Left lung (tissue), 4 donors: ENCODE measurements at regions not wholly inside any gene's neighbourhood (a gene's known extent, or its start where the extent isn't known, plus 50 kb on each side); places are given as distances from the start of the nearest gene placed in this dataset.

ENCODE experiments used
- ATAC-seq: fragments of 200-7000 bp; cut with Tn5 transposase; one replicate; pipeline ENCODE4 v1.9.1; 2020; ENCODE audit warnings: moderate library complexity
- DNase-seq, 4 donors: peaks; one replicate each; pipeline ENCODE4 v3.0.0-alpha.2; 2013 to 2020
- H3K27ac ChIP-seq, 2 donors: fragments of 200-600 bp; sonication (generic) in 1 of 2; one replicate each; pipeline versions ENCODE4 v1.5.0 to v1.8.0; 2020 to 2021
- H3K27me3 ChIP-seq, 2 donors: fragments of 200-600 bp; sonication (generic) in 1 of 2; one replicate each; pipeline versions ENCODE4 v1.5.0 to v1.8.0; 2020 to 2021
- H3K36me3 ChIP-seq, 2 donors: fragments of 200-600 bp; sonication (generic) in 1 of 2; one replicate each; pipeline versions ENCODE4 v1.5.0 to v1.8.0; 2020 to 2021
- H3K4me1 ChIP-seq, 2 donors: fragments of 200-600 bp; one replicate each; pipeline ENCODE4 v1.8.0; 2021
- H3K4me3 ChIP-seq, 2 donors: fragments of 200-600 bp; sonication (generic) in 1 of 2; one replicate each; pipeline versions ENCODE4 v1.5.0 to v1.8.0; 2020 to 2021; ENCODE audit warnings: mild to moderate bottlenecking in 1 of 2
- H3K9me3 ChIP-seq, 2 donors: fragments of 200-600 bp; sonication (generic) in 1 of 2; one replicate each; pipeline versions ENCODE4 v1.5.0 to v1.8.0; 2020 to 2021
- CTCF ChIP-seq, 2 donors: fragments of 200-600 bp; sonication (generic) in 1 of 2; IDR thresholded peaks; one replicate each; pipeline versions ENCODE4 v1.5.0 to v1.8.0; 2021; ENCODE audit warnings: antibody characterized with exemption in 2 of 2
- intact Hi-C, 2 donors: fragments of 100-400 bp; cut with DNase I; formaldehyde crosslinking; loops; one replicate each; pipeline versions ENCODE4 v1.11.2 to v1.14.2; 2022
- donor health status: DM: no; HTN: yes; CAD: no.
- donor health status: DM: no; HTN: no; CAD: no.

DNA sequence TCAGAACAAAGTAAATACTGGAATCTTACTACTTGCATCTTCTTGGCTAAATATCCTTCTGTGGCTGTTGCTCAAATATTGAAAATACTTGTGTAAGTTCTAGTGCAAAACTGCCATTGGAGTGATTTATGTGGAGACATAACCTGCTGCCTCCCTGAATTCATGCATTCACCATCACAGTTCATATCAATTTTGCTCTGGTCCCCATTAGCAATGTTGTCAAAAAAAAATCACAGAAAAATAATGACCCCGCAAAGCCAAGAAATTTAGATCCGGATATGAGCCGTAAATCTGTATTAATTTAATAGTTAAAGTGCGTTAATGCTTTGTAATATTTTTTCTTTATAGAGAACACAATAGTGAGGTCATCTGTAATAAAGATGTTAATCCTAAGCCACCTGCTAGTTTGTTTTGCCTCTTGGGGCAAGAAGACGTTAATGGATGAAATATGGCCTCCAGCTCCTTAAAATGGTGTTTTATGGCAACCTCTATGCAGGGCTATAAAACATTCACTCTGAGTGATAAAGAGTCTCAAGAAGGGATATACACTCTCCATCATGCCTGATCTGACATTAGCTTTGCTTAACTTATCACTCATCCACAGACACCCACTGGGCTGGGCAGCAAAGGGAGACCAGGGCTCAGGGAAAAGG is 255.9 kb downstream of the INSC start:
- intact Hi-C loops, result no loop called here
- TF ChIP-seq CTCF (IDR thresholded peaks at IDR 0.05), result no peak
- no peak overlapping the region for H3K27ac ChIP-seq
- no peaks in the 10 kb centered on the region for H3K27me3 ChIP-seq
- ATAC-seq (no peak), DNase-seq (no peak)
- H3K4me1 ChIP-seq, result no peaks in the 10 kb centered on the region
- no peak overlapping the region for H3K4me3 ChIP-seq
- H3K9me3 ChIP-seq, result no peaks in the 10 kb centered on the region
- H3K36me3 ChIP-seq, result no peaks in the 10 kb centered on the region

DNA sequence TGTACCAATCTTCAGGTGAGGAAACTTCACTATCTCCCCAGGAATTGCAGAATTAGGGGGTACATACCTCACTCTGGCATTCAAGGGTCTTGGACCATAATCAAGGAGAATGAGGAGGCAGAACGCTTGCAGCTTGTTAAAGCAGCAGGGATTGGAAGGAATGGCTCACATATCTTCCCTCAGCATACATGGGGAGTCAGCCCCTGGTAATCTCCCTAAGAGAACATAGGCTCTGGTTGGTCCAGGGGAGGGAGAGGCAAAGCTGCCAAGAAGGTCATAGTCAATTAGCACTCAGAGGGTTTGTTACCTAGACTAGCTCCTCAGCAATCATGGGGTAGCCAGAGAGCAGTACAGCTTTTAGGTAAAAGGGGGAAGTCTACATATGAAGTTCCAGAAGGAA is 256.8 kb downstream of the INSC start:
- Histone ChIP-seq H3K27ac (no peak overlapping the region), H3K36me3 (no peaks in the 10 kb centered on the region), H3K4me1 (no peaks in the 10 kb centered on the region), H3K9me3 (no peaks in the 10 kb centered on the region), H3K27me3 (no peaks in the 10 kb centered on the region), H3K4me3 (no peak overlapping the region)
- intact Hi-C loops, result no loop called here
- TF ChIP-seq CTCF (IDR thresholded peaks at IDR 0.05), result no peak
- ATAC-seq (no peak), DNase-seq (no peak)

DNA sequence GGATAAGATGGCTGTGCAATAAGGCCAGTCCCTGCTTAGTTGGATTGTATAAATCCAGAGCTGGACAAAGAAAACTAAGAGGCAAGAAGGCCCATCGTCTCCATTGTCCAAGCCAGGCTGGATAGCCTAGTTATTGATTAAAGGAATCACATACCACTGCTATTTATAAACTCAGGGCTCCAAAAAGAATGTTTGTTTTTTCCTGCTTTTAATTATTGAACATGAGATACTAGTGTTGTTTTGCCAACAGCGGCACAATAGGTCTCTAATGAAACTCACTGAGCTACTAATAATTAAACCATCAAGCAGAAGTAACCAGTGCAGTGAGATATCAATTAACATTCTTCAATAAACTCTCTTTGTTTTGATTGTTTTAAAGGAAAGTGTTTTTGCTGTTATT is 259.7 kb downstream of the INSC start:
- Histone ChIP-seq H3K9me3 (peaks cover 0 to 12% of the 10 kb centered on the region in 2 donors), H3K27ac (no peak overlapping the region), H3K27me3 (no peaks in the 10 kb centered on the region), H3K36me3 (no peaks in the 10 kb centered on the region), H3K4me1 (no peaks in the 10 kb centered on the region), H3K4me3 (no peak overlapping the region)
- DNase-seq (no peak), ATAC-seq (no peak)
- intact Hi-C loops, result no loop called here
- no peak for TF ChIP-seq CTCF (IDR thresholded peaks at IDR 0.05)

GRCh38 chr11:15378941-15379340 is 264.2 kb downstream of the INSC start:
- Histone ChIP-seq H3K4me1 (no peaks in the 10 kb centered on the region), H3K9me3 (peaks cover 0 to 12% of the 10 kb centered on the region in 2 donors), H3K27ac (no peak overlapping the region), H3K4me3 (no peak overlapping the region), H3K27me3 (no peaks in the 10 kb centered on the region), H3K36me3 (no peaks in the 10 kb centered on the region)
- no peak for TF ChIP-seq CTCF (IDR thresholded peaks at IDR 0.05)
- no peak for ATAC-seq
- intact Hi-C loops, result no loop called here
- DNase-seq, result no peak

- H3K27me3 ChIP-seq, result no peaks in the 10 kb centered on the region
- ATAC-seq (no peak), DNase-seq (no peak)
- no peaks in the 10 kb centered on the region for H3K36me3 ChIP-seq
- no peak overlapping the region for H3K4me3 ChIP-seq
- no peak overlapping the region for H3K27ac ChIP-seq
- peaks cover 0 to 12% of the 10 kb centered on the region in 2 donors for H3K9me3 ChIP-seq
- no peaks in the 10 kb centered on the region for H3K4me1 ChIP-seq
- intact Hi-C loops, result no loop called here
- no peak for TF ChIP-seq CTCF (IDR thresholded peaks at IDR 0.05)
Measured at GRCh38 chr11:15379483-15379882, 264.8 kb downstream of the INSC start.
